ENCODE measurements at regions not wholly inside any gene's neighbourhood (a gene's known extent, or its start where the extent isn't known, plus 50 kb on each side); places are given as distances from the start of the nearest gene placed in this dataset.

GRCh38 chr2:106010818-106011355 is 183.2 kb downstream of the UXS1 start:
- H3K4me1 ChIP-seq: no peaks in the 10 kb centered on the region
- TF ChIP-seq POLR2AphosphoS5 (IDR thresholded peaks at IDR 0.05): no peak
- no peak for TF ChIP-seq CTCF (IDR thresholded peaks at IDR 0.05)
- TF ChIP-seq EP300 (IDR thresholded peaks at IDR 0.05): no peak
- no peak for TF ChIP-seq POLR2A (IDR thresholded peaks at IDR 0.05)
- ATAC-seq: no peak
- no peak overlapping the region for H3K4me3 ChIP-seq
- WGBS, 2 donors (ENCODE audit: low coverage in 1 of 2): 85 to 90% methylated on average over 6 of the region's 6 CpGs
- no peaks in the 10 kb centered on the region for H3K27me3 ChIP-seq
- H3K9me3 ChIP-seq: peaks cover 0 to 12% (median 0%) of the 10 kb centered on the region in 3 donors
- H3K36me3 ChIP-seq: no peaks in the 10 kb centered on the region
- H3K27ac ChIP-seq: peak overlapping the region in 1 of 4 donors; percentile 37

- WGBS, 2 donors (ENCODE audit: low coverage in 1 of 2): 46% methylated on average over 1 of the region's 1 CpG; no CpG with 5 or more reads in 1 of the 2 donors
- no peak for TF ChIP-seq EP300 (IDR thresholded peaks at IDR 0.05)
- TF ChIP-seq CTCF (IDR thresholded peaks at IDR 0.05): no peak
- TF ChIP-seq POLR2A (IDR thresholded peaks at IDR 0.05): no peak
- TF ChIP-seq POLR2AphosphoS5 (IDR thresholded peaks at IDR 0.05): no peak
- no peak overlapping the region for H3K4me3 ChIP-seq
- H3K36me3 ChIP-seq: no peaks in the 10 kb centered on the region
- H3K4me1 ChIP-seq: no peaks in the 10 kb centered on the region
- peaks cover 0 to 16% (median 0%) of the 10 kb centered on the region in 3 donors for H3K9me3 ChIP-seq
- H3K27me3 ChIP-seq: no peaks in the 10 kb centered on the region
- no peak overlapping the region for H3K27ac ChIP-seq
- no peak for ATAC-seq
These were observed 185.0 kb downstream of the UXS1 start for GRCh38 chr2:106009096-106009495.

- 100% methylated on average over 1 of the region's 1 CpG for WGBS, 2 donors (ENCODE audit: low coverage in 1 of 2)
- Histone ChIP-seq H3K36me3 (no peaks in the 10 kb centered on the region), H3K27ac (no peak overlapping the region), H3K27me3 (no peaks in the 10 kb centered on the region), H3K4me3 (no peak overlapping the region), H3K4me1 (no peaks in the 10 kb centered on the region), H3K9me3 (peaks cover 0 to 16% (median 0%) of the 10 kb centered on the region in 3 donors)
- TF ChIP-seq EP300 (IDR thresholded peaks at IDR 0.05) (no peak), POLR2A (IDR thresholded peaks at IDR 0.05) (no peak), CTCF (IDR thresholded peaks at IDR 0.05) (no peak), POLR2AphosphoS5 (IDR thresholded peaks at IDR 0.05) (no peak)
- no peak for ATAC-seq
These were observed 189.2 kb downstream of the UXS1 start for GRCh38 chr2:106004851-106005250.

- no peak for TF ChIP-seq POLR2AphosphoS5 (IDR thresholded peaks at IDR 0.05)
- TF ChIP-seq CTCF (IDR thresholded peaks at IDR 0.05): no peak
- TF ChIP-seq EP300 (IDR thresholded peaks at IDR 0.05): no peak
- TF ChIP-seq POLR2A (IDR thresholded peaks at IDR 0.05): no peak
- WGBS, 2 donors (ENCODE audit: low coverage in 1 of 2): 51 to 72% methylated on average over 5 to 6 of the region's 6 CpGs
- no peaks in the 10 kb centered on the region for H3K4me1 ChIP-seq
- no peak for ATAC-seq
- peaks cover 0 to 14% (median 0%) of the 10 kb centered on the region in 3 donors for H3K9me3 ChIP-seq
- H3K36me3 ChIP-seq: no peaks in the 10 kb centered on the region
- no peaks in the 10 kb centered on the region for H3K27me3 ChIP-seq
- H3K4me3 ChIP-seq: no peak overlapping the region
- no peak overlapping the region for H3K27ac ChIP-seq
These were observed 194.7 kb downstream of the UXS1 start for GRCh38 chr2:105999211-105999989.

- H3K27me3 ChIP-seq: no peaks in the 10 kb centered on the region
- peaks cover 0 to 29% (median 0%) of the 10 kb centered on the region in 3 donors for H3K9me3 ChIP-seq
- TF ChIP-seq EP300 (IDR thresholded peaks at IDR 0.05): no peak
- TF ChIP-seq POLR2A (IDR thresholded peaks at IDR 0.05): no peak
- TF ChIP-seq POLR2AphosphoS5 (IDR thresholded peaks at IDR 0.05): no peak
- TF ChIP-seq CTCF (IDR thresholded peaks at IDR 0.05): no peak
- H3K27ac ChIP-seq: no peak overlapping the region
- no peaks in the 10 kb centered on the region for H3K4me1 ChIP-seq
- no peak for ATAC-seq
- 100% methylated on average over 2 of the region's 2 CpGs; no CpG with 5 or more reads in 1 of the 2 donors for WGBS, 2 donors (ENCODE audit: low coverage in 1 of 2)
- H3K4me3 ChIP-seq: no peak overlapping the region
- H3K36me3 ChIP-seq: no peaks in the 10 kb centered on the region
These were observed 196.4 kb downstream of the UXS1 start for GRCh38 chr2:105997711-105998110.
